ENCODE measurements at regions not wholly inside any gene's neighbourhood (a gene's known extent, or its start where the extent isn't known, plus 50 kb on each side); places are given as distances from the start of the nearest gene placed in this dataset.

DNA sequence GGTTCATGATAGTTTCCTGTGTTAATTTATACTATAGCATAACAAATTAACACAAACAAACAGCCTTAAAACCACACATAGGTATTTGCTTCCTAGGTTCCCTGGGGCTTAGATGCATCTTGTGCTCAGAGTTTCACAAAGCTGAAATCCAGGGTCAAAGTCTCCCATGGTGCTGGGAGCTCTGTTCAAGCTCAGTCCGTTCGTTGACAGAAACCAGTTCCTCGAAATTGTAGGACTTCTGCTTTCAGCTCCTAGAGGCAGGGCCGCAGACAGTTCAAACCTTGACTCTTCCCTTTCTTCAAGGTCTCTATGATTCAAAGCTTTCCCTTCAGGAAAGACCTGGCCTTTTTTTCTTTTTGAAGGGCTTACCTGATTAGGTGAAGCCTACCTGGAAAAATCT lies 90.5 kb downstream of the VSTM2A start:
- no peak for DNase-seq (ENCODE audit: extremely low read depth, low read depth)

GRCh38 chr7:54629771-54630170 lies 87.6 kb downstream of the VSTM2A start:
- DNase-seq (ENCODE audit: extremely low read depth, low read depth): no peak

DNA sequence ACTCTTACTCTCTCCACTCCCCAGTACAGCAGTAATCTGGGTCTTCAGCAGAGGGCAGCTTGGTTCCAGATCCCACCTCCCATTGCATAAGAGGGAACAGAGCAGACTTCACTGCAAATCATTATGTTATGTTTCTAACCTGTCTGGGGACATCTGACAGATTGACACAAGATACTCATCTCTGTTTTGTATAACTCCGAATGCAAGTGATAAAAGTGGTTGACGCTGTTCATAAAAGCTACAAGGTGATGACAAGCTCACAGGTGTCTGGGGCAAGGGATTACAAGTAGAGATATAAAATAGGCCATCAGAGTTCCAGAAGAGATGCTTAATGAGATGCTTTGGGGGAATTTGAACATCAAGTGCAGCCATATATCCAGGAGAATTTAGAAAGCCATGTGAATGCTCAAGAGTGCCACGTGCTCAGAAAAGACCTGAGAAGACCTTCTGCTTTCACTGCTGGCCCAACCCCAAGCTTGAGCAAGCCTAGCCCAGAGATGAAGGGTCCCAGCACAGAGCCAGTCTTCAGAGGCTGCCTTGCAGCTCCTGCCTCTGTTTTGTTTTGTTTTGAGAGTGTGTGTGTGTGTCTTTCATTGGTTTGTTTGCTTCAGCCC lies 80.6 kb downstream of the VSTM2A start:
- DNase-seq (ENCODE audit: extremely low read depth, low read depth): no peak
